ENCODE measurements at regions not wholly inside any gene's neighbourhood (a gene's known extent, or its start where the extent isn't known, plus 50 kb on each side); places are given as distances from the start of the nearest gene placed in this dataset.

GRCh38 chr21:18986197-18986596 is 582.6 kb upstream of the TMPRSS15 start:
- H3K9me1 ChIP-seq (ENCODE audit: control insufficient read depth, insufficient read depth, low read length): no peaks in the 10 kb centered on the region
- intact Hi-C loops (cut with micrococcal nuclease) (no loop called here), in situ Hi-C loops (cut with MboI) (no loop called here)
- BruUV-seq (replicated peaks): no TSS peak
- no peaks in the 10 kb centered on the region for H3K4me1 ChIP-seq (replicated peaks in 1 of 2; ENCODE audit: control insufficient read depth in 2 of 2, insufficient read depth in 2 of 2, low read length in 2 of 2)
- no peak for ATAC-seq
- no peak for FAIRE-seq
- ChIA-PET CTCF (ENCODE audit: low intra/inter-chr PET ratio) (no interaction called here), POLR2A (no interaction called here)
- no peaks in the 10 kb centered on the region; the same call in 1 of the 2 replicates for H3K9me3 ChIP-seq (replicated peaks; ENCODE audit: control insufficient read depth, insufficient read depth, low read depth, low read length)
- no peak overlapping the region for H3K4me2 ChIP-seq (ENCODE audit: insufficient read depth, low read length)
- no peak overlapping the region for H3K4me3 ChIP-seq
- WGBS (ENCODE audit: insufficient coverage, low coverage, missing lambda C conversion rate): 0% methylated on average over 4 of the region's 4 CpGs
- no peak overlapping the region for H3K9ac ChIP-seq (ENCODE audit: insufficient read depth in 1 of 2, low read depth in 2 of 2, low read length in 2 of 2)
- H3K27me3 ChIP-seq (ENCODE audit: control insufficient read depth in 2 of 2, insufficient read depth in 2 of 2, low read length in 2 of 2): no peaks in the 10 kb centered on the region
- no peaks in the 10 kb centered on the region for H3K36me3 ChIP-seq (ENCODE audit: control insufficient read depth, insufficient read depth, low read length)
- H4K20me1 ChIP-seq (replicated peaks; ENCODE audit: control insufficient read depth, insufficient read depth, low read length): no peaks in the 10 kb centered on the region
- no peak overlapping the region for H2AFZ ChIP-seq (ENCODE audit: low read depth, low read length)
- TF ChIP-seq KDM1A (IDR thresholded peaks at IDR 0.05): no peak
- TF ChIP-seq NONO (IDR thresholded peaks at IDR 0.05; ENCODE audit: low read depth in 2 of 2, low read length in 1 of 2): no peak
- no peak for TF ChIP-seq ETS1 (conservative IDR thresholded peaks at IDR 0.05; ENCODE audit: control insufficient read depth, low read depth, low read length)
- no peak for TF ChIP-seq CHD2 (IDR thresholded peaks at IDR 0.05; ENCODE audit: low read depth, low read length)
- no peak for TF ChIP-seq HDAC1 (IDR thresholded peaks at IDR 0.05)
- no peak for TF ChIP-seq ZNF143 (CRISPR knock-in tag; IDR thresholded peaks at IDR 0.05)
- DNase-seq (ENCODE audit: extremely low read depth in 1 of 4, low spot score in 3 of 4): no peak
- no peak overlapping the region for H3K27ac ChIP-seq (ENCODE audit: extremely low read depth, low read depth, low read length)
- H3K79me2 ChIP-seq (ENCODE audit: control insufficient read depth, insufficient read depth, low read length): no peaks in the 10 kb centered on the region

All from K562 (cell line).